HepG2 (cell line): ENCODE measurements at regions not wholly inside any gene's neighbourhood (a gene's known extent, or its start where the extent isn't known, plus 50 kb on each side); places are given as distances from the start of the nearest gene placed in this dataset.

Experiments used
- ATAC-seq: fragments of 200-7000 bp; cut with Tn5 transposase; 3 replicates; pipeline ENCODE4 v1.9.1; 2020; ENCODE audit warnings: mild to moderate bottlenecking, moderate library complexity
- BruUV-seq: library from RNA; stranded (reverse); fragments of 400-500 nt; replicated peaks from 2 replicates; lab custom pipeline; 2021; lab: Mats Ljungman, UMichigan
- CTCF ChIA-PET: fragments of 300-600 bp; formaldehyde crosslinking; extraction: SDS; loops from one replicate; lab custom pipeline; 2021; ENCODE audit warnings: low total read pairs, inconsistent platforms, low intra/inter-chr PET ratio; lab: Yijun Ruan, JAX
- POLR2A ChIA-PET: fragments of 350-600 bp; sonication (Branson Sonifier 250); formaldehyde crosslinking; loops from one replicate; lab custom pipeline; 2020; ENCODE audit warnings: antibody characterized with exemption, inconsistent platforms; lab: Yijun Ruan, JAX
- DNase-seq: peaks from one replicate; pipeline ENCODE4 v3.0.0-alpha.2; 2015; ENCODE audit warnings: low spot score
- FAIRE-seq: peaks from 3 replicates; lab custom pipeline; 2011; peaks lifted over from hg19 to GRCh38; lab: Jason Lieb, UNC
- H2AFZ ChIP-seq: one replicate; pipeline ENCODE4 v1.6.1; 2011; ENCODE audit warnings: low read length, inconsistent platforms
- H3K27ac ChIP-seq: fragments of 300-600 bp; 3 replicates; pipeline ENCODE4 v1.8.0; 2011; ENCODE audit warnings: mixed run types, mild to moderate bottlenecking, mixed read lengths, low read length, inconsistent platforms; ENCODE audit not compliant: insufficient read depth; ENCODE audit errors: extremely low read length
- H3K27me3 ChIP-seq, 2 experiments: fragments of 200-600 bp in 1 of 2; 2 replicates in 1 of 2; 3 replicates in 1 of 2; pipeline versions ENCODE4 v1.6.0 to v1.8.0; 2011; ENCODE audit warnings: low read length in 2 of 2, mild to moderate bottlenecking in 2 of 2, moderate library complexity in 2 of 2, inconsistent platforms in 1 of 2; ENCODE audit not compliant: insufficient read depth in 2 of 2, control insufficient read depth in 1 of 2
- H3K36me3 ChIP-seq, 2 experiments: fragments of 200-600 bp in 1 of 2; replicated peaks in 1 of 2; 2 replicates in 1 of 2; 3 replicates in 1 of 2; pipeline versions ENCODE4 v1.5.1 to v1.8.0; 2011; ENCODE audit warnings: low read length in 2 of 2, inconsistent platforms in 1 of 2; ENCODE audit not compliant: insufficient read depth in 2 of 2, control insufficient read depth in 1 of 2
- H3K4me1 ChIP-seq: 2 replicates; pipeline ENCODE4 v1.5.1; 2012; ENCODE audit warnings: low read length, inconsistent platforms; ENCODE audit not compliant: insufficient read depth
- H3K4me2 ChIP-seq: 2 replicates; pipeline ENCODE4 v1.6.0; 2011; ENCODE audit warnings: low read depth, low read length, inconsistent platforms
- H3K4me3 ChIP-seq, 3 experiments: fragments of 200-600 bp in 1 of 3; sonication (generic), shearing (Covaris generic) in 1 of 3; replicated peaks in 1 of 3; 2 replicates each; pipeline ENCODE4 v1.5.1; 2011 to 2016; ENCODE audit warnings: low read length in 3 of 3, inconsistent platforms in 2 of 3, low read depth in 2 of 3, mild to moderate bottlenecking in 2 of 3, control low read depth in 1 of 3, mixed read lengths in 1 of 3; ENCODE audit not compliant: insufficient read depth in 1 of 3
- H3K79me2 ChIP-seq: one replicate; pipeline ENCODE4 v1.6.1; 2011; ENCODE audit warnings: low read length, inconsistent platforms; ENCODE audit not compliant: insufficient read depth
- H3K9ac ChIP-seq: 2 replicates; pipeline ENCODE4 v1.6.0; 2011; ENCODE audit warnings: mild to moderate bottlenecking, low read depth, low read length, inconsistent platforms; ENCODE audit not compliant: insufficient read depth
- H3K9me3 ChIP-seq: 2 replicates; pipeline ENCODE4 v1.5.1; 2012; ENCODE audit warnings: mild to moderate bottlenecking, low read length
- H4K20me1 ChIP-seq: 2 replicates; pipeline ENCODE4 v1.6.0; 2011; ENCODE audit warnings: inconsistent platforms, mild to moderate bottlenecking, low read length, moderate library complexity; ENCODE audit not compliant: insufficient read depth
- GATAD1 ChIP-seq: IDR thresholded peaks from 2 replicates; pipeline ENCODE4 v1.6.1; 2016; ENCODE audit warnings: missing genetic modification reagents, missing compliant biosample characterization
- GTF2F1 ChIP-seq: fragments of 150-350 bp; IDR thresholded peaks from 2 replicates; pipeline ENCODE4 v1.6.1; 2014; ENCODE audit warnings: low read length
- MAFF ChIP-seq: IDR thresholded peaks from 2 replicates; pipeline ENCODE4 v1.6.1; 2011; ENCODE audit warnings: low read depth, low read length, improper control_type of control experiment
- MAFK ChIP-seq, 2 experiments: IDR thresholded peaks in 1 of 2; conservative IDR thresholded peaks in 1 of 2; 2 replicates each; pipeline ENCODE4 v1.6.1; 2011; ENCODE audit warnings: improper control_type of control experiment in 2 of 2, low read length in 2 of 2
- NAIF1 ChIP-seq: sonication (generic); formaldehyde crosslinking; IDR thresholded peaks from 2 replicates; pipeline ENCODE4 v1.5.0; 2020; ENCODE audit warnings: mild to moderate bottlenecking, missing genetic modification reagents, borderline replicate concordance
- RARG ChIP-seq: sonication (generic); formaldehyde crosslinking; IDR thresholded peaks from 2 replicates; pipeline ENCODE4 v1.4.0; 2020; ENCODE audit warnings: low read depth, mild to moderate bottlenecking, missing genetic modification reagents
- SMAD1 ChIP-seq: sonication (generic); formaldehyde crosslinking; IDR thresholded peaks from 2 replicates; pipeline ENCODE4 v1.4.0; 2020; ENCODE audit warnings: missing genetic modification reagents, low read depth, mild to moderate bottlenecking, borderline replicate concordance
- STAG1 ChIP-seq: sonication (generic); formaldehyde crosslinking; IDR thresholded peaks from 2 replicates; pipeline ENCODE4 v1.4.0; 2020; ENCODE audit warnings: missing genetic modification reagents
- ZNF232 ChIP-seq: sonication (generic); formaldehyde crosslinking; IDR thresholded peaks from 2 replicates; pipeline ENCODE4 v1.4.0; 2020; ENCODE audit warnings: missing genetic modification reagents, borderline replicate concordance
- ZNF331 ChIP-seq: sonication (generic); formaldehyde crosslinking; IDR thresholded peaks from 2 replicates; pipeline ENCODE4 v1.4.0; 2020; ENCODE audit warnings: missing genetic modification reagents
- ZNF333 ChIP-seq: sonication (generic); formaldehyde crosslinking; IDR thresholded peaks from 2 replicates; pipeline ENCODE4 v1.4.0; 2020; ENCODE audit warnings: mild to moderate bottlenecking, missing genetic modification reagents, borderline replicate concordance
- WGBS: methylation state at CpG from one replicate; pipeline ENCODE4 v1.1.6; 2017; ENCODE audit warnings: low lambda C conversion rate; 5-methylcytosine and 5-hydroxymethylcytosine counted together
- in situ Hi-C: cut with HindIII; loops from 2 replicates; pipeline ENCODE4 v1.10.0; 2017; ENCODE audit warnings: low pct_unique_long_range_greater_than_20kb; ENCODE audit not compliant: extremely low pct_ligation_motif_present
- intact Hi-C: fragments of 100-400 bp; cut with micrococcal nuclease; formaldehyde crosslinking; loops from one replicate; pipeline ENCODE4 v1.10.0; 2022; ENCODE audit not compliant: unreplicated experiment
- TF ChIP-seq, protein P1 (sequence below): sonication (generic); formaldehyde crosslinking; IDR thresholded peaks from 2 replicates; pipeline ENCODE4 v1.8.0; 2022; ENCODE audit warnings: missing genetic modification reagents, mild to moderate bottlenecking, inconsistent platforms, borderline replicate concordance
- TF ChIP-seq, protein P2 (sequence below): sonication (generic); formaldehyde crosslinking; IDR thresholded peaks from 2 replicates; pipeline ENCODE4 v1.4.0; 2020; ENCODE audit warnings: missing genetic modification reagents, borderline replicate concordance

DNA sequence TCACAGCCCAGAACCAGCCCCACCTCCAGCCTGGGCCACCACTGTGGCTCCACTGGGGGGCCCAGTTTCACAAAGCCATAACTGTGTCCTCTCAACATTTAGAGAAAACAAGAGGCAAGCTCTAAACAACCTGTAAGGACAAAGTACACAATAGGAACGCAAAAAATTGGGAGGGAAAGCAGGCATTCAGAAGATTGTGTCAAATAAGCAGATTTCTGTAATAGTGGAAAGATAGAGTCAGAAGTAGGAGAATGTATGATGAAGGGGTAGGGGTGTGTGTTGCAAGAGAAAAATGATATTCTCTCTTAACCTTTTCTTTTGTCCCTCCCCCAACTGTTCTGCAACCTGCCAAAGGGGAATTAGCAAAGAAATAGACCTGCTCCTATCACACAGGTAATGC, 449.9 kb upstream of the NPVF start:
- H3K27me3 ChIP-seq: no peaks in the 10 kb centered on the region
- DNase-seq (no peak), FAIRE-seq (no peak), ATAC-seq (no peak)
- BruUV-seq: no TSS peak
- ChIA-PET POLR2A (no interaction called here), CTCF (no interaction called here)
- no peaks in the 10 kb centered on the region for H4K20me1 ChIP-seq
- TF ChIP-seq NAIF1 (CRISPR knock-in tag) (no peak), MAFF (0 out of 2 replicates have a peak, but pooled peaks have one; percentile 10), MAFK (conservative IDR thresholded peaks at IDR 0.05 in 1 of 2, IDR thresholded peaks at IDR 0.05 in 1 of 2; ENCODE audit: low read length in 2 of 2) (peak; percentile 48 to 52; a peak in 3 of 4 replicates)
- H3K4me1 ChIP-seq: no peaks in the 10 kb centered on the region
- no peaks in the 10 kb centered on the region for H3K9me3 ChIP-seq
- H3K4me3 ChIP-seq: no peak overlapping the region
- no peaks in the 10 kb centered on the region for H3K36me3 ChIP-seq
- no peaks in the 10 kb centered on the region for H3K79me2 ChIP-seq
- no peak overlapping the region for H2AFZ ChIP-seq
- no peak overlapping the region for H3K9ac ChIP-seq
- no peak overlapping the region for H3K4me2 ChIP-seq
- in situ Hi-C loops: no loop called here
- 4% methylated on average over 1 of the region's 1 CpG for WGBS
- intact Hi-C loops: no loop called here
- no peak overlapping the region for H3K27ac ChIP-seq

DNA sequence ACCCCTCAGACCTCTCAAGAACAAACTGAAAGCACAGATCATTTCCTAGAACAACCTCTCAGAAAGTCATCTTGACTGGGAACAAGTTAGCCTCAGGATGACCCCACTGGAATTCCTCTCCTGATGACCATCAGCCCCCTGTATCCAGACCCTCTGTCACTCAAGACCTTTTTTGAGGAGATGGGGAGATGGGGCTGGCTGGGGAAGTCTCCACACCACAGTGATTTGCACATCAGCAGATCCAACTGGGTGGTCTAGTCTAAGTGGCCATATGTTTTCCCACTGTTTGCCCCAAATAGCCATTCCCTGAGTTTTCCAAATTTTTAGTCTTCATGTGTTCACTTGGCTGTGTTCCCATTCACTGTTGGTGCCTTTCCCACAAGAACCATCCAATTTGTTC, 452.4 kb upstream of the NPVF start:
- H3K36me3 ChIP-seq: no peaks in the 10 kb centered on the region
- no peak for TF ChIP-seq SMAD1 (CRISPR knock-in tag)
- no peak for TF ChIP-seq GATAD1 (CRISPR knock-in tag)
- TF ChIP-seq ZNF232: no peak
- no peak for TF ChIP-seq ZNF333 (CRISPR knock-in tag)
- TF ChIP-seq STAG1 (CRISPR knock-in tag): no peak
- TF ChIP-seq, protein P1, sequence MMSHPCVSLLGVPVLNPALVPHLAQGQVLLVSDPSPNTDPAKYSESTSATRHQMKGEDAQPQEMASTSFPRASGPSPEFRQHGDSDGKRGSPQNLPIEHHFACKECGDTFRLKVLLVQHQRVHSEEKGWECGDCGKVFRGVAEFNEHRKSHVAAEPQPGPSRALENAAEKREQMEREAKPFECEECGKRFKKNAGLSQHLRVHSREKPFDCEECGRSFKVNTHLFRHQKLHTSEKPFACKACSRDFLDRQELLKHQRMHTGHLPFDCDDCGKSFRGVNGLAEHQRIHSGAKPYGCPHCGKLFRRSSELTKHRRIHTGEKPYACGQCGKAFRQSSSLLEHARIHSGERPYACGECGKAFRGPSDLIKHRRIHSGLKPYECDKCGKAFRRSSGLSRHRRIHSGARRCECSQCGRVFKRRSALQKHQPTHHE (CRISPR knock-in tag): no peak
- TF ChIP-seq ZNF331 (CRISPR knock-in tag): no peak
- TF ChIP-seq, protein P2, sequence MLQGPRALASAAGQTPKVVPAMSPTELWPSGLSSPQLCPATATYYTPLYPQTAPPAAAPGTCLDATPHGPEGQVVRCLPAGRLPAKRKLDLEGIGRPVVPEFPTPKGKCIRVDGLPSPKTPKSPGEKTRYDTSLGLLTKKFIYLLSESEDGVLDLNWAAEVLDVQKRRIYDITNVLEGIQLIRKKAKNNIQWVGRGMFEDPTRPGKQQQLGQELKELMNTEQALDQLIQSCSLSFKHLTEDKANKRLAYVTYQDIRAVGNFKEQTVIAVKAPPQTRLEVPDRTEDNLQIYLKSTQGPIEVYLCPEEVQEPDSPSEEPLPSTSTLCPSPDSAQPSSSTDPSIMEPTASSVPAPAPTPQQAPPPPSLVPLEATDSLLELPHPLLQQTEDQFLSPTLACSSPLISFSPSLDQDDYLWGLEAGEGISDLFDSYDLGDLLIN (CRISPR knock-in tag): no peak
- no peak for TF ChIP-seq RARG
- TF ChIP-seq GTF2F1: no peak
- H3K9me3 ChIP-seq: no peaks in the 10 kb centered on the region
- no peaks in the 10 kb centered on the region for H4K20me1 ChIP-seq
- ChIA-PET POLR2A (no interaction called here), CTCF (no interaction called here)
- H3K27me3 ChIP-seq: 0 out of 5 replicates have a peak, but pooled peaks cover 0 to 7% of the 10 kb centered on the region in 2 experiments
- H3K9ac ChIP-seq: no peak overlapping the region
- no peaks in the 10 kb centered on the region for H3K4me1 ChIP-seq
- H3K27ac ChIP-seq: no peak overlapping the region
- in situ Hi-C loops (no loop called here), intact Hi-C loops (no loop called here)
- DNase-seq (no peak), ATAC-seq (no peak), FAIRE-seq (no peak)
- H3K4me2 ChIP-seq: no peak overlapping the region
- H3K79me2 ChIP-seq: no peaks in the 10 kb centered on the region
- no TSS peak for BruUV-seq
- H2AFZ ChIP-seq: no peak overlapping the region
- H3K4me3 ChIP-seq: no peak overlapping the region
